HG03175 (cell line): ENCODE measurements at regions not wholly inside any gene's neighbourhood (a gene's known extent, or its start where the extent isn't known, plus 50 kb on each side); places are given as distances from the start of the nearest gene placed in this dataset.

Experiments used
- ATAC-seq: cut with Tn5 transposase; IDR thresholded peaks from one replicate; pipeline ENCODE4 v1.9.1; 2021; ENCODE audit warnings: mild to moderate bottlenecking, moderate library complexity; ENCODE audit not compliant: unreplicated experiment

DNA sequence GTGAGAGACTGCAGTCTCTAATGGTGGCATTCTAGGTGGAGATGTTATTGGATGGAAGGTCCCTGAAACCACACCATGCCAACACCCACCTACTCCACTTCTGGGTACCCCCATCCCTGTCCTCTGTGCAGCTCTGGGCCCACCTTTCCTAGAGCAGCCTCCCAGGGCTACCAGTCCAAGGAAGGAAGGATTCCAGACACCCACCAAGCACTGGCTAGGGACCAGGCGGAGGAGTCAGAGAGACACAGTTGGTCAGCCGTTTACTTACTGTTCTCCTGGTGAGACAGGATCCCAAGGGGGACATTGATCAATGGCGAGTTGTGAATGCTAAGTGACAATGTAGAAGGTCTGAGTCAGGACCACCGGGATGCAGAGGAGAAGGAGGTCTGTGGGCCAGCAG is 151.6 kb downstream of the TTC32 start:
- no peak for ATAC-seq

DNA sequence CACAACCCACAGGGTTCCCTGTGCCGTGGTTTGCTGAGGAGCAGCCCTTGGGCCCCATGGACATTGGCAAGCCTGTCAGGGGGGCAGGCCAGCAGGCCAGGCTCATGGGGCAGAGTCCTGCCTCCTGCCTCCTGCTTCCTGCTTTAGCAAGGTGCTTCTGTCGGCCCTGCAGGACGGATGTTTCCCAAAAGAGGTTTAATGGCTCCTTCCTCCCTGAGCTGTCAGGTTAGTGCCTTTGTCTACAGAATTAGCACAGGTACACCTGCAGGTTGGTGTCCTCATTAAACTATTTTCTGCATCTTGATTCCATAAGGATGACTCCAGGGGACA is 152.3 kb downstream of the TTC32 start:
- ATAC-seq, result no peak

DNA sequence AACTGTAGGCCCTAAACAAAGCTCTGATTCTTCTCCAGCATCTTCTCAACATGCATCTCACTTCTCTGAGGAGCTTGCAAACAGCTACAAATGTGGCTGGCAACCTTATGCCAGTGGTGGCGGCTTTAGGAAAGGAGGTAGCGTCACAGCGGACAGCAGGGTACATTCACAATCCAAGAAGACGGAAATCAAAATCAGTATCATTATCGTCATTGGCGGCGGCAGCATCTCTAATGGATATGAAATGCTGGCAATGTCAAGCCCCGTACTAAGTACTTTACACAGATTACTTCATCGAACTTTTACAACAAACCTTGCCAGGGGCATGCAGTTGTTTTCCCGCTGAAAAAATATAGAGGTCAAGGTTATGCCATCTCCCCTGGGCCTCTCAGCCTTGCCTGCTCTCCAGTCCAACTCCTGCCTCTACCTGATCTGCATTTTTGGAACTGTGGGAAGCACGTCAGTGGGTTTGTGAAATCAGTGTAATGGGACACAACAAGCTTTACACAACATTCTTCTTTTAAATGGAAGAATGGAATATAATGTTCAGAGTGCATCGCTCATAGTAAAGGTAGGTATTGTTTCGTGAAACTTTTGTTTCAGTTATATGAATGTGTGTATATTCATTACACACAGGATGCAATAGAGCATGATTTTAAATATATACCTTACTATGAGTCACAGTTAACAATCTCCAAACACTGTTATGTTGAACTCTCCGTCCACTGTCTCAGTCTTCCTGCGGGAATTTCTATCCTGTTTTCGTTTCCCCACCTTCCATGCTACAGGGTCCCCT is 152.9 kb downstream of the TTC32 start:
- ATAC-seq, result no peak

DNA sequence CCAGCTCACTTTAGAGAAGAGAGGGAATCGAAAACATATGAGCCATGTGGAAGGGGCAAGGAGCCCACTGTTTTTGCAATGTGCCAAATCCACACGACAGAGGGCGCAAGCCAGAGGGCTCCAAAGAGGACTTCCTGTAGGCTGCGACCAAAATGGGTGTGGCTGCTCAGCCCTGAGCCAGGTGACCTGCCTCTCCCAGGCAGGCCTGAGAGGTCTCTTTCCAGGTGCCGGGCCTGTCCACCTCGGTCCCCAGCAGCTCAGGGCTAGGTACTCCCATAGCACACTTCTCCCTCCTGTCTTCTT is 153.8 kb downstream of the TTC32 start:
- ATAC-seq, result no peak

DNA sequence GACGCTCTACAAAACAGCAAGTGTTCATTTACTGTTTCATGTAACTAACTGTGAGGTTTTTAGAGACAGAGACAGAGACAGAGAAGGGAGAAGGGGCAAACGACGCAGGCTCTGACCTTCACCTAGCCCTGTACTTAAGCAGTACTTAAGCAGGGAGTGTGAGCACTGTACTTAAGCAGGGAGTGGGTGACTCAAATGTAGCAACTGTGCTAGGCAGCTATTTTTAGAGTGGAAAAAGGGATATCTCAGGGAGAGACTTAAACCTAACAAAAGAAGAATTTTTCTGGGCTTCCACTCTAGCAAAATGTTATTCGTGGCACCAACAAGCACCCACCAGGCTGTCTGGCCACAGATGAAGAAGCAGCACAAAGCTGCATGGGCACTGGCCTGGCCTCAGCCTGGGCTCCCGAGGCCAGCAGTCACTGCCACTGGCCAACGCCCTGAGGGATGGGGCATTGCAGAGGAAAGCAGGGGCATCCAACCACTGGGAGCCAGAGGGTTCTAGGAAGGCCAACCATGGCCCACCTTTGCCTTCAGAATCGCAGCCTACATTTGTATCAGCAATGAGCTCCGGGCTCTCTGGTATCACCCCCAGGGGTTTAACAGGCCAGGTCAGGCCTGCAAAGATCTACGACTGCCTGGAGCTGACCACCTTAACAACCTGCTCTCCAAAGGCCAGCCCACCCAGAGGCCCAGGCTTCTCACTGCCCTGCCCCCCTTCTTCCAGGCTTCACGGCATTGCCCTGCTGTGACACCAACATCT is 154.3 kb downstream of the TTC32 start:
- no peak for ATAC-seq

DNA sequence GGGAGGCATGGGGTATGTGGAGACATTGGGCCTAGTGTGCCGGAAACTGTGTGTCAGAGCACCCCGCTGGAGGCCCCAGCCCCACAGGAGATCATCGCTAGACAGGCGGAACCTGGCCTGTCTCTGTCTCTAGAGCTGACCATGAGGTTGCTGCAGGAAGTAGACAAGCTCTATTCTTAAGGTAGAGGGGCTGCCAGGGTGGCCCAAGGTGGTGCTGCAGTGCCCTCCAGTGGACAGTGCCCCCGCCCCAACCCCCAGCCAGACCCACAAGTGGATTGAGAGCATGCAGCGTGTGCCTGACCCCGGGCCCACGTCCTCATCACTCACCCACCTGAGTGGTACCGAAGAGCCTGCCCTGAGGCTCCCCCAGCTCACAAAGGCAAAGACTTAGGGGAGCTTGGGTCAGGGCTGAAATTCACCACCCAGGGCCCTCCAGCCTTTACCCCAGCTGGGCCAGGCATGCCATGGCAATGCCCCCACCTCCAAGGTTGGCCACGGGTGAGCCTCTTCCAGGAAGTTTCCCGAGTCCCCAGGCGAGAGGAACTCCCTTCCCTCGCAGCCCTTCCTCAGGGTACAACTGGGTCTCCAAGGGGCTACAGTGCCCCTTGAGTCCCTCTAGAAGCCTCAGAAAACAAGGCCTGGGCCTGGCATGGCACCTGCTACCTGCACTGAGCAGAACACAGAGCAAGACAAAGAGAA is 155.0 kb downstream of the TTC32 start:
- no peak for ATAC-seq

DNA sequence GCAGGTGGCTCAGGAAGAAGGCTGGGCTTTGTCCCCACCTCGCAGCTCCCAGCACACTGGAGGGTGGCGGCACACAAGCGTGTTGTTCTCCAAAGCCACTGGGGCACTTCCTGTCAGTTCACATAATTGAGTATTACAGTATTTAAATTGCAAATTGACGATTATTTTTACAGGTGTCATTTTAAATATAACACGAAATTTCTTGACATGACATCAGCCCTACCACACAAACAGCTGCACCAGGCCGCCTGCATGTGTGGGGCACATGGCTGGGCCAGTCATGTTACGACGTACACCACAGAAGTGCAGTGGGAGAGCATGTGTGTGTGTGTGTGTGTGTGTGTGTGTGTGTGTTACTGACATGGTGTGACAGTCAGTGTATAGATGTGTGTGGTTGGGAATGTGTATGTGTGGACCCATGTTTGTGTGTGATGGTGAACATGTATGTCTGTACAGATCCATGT is 155.6 kb downstream of the TTC32 start:
- ATAC-seq, result no peak

DNA sequence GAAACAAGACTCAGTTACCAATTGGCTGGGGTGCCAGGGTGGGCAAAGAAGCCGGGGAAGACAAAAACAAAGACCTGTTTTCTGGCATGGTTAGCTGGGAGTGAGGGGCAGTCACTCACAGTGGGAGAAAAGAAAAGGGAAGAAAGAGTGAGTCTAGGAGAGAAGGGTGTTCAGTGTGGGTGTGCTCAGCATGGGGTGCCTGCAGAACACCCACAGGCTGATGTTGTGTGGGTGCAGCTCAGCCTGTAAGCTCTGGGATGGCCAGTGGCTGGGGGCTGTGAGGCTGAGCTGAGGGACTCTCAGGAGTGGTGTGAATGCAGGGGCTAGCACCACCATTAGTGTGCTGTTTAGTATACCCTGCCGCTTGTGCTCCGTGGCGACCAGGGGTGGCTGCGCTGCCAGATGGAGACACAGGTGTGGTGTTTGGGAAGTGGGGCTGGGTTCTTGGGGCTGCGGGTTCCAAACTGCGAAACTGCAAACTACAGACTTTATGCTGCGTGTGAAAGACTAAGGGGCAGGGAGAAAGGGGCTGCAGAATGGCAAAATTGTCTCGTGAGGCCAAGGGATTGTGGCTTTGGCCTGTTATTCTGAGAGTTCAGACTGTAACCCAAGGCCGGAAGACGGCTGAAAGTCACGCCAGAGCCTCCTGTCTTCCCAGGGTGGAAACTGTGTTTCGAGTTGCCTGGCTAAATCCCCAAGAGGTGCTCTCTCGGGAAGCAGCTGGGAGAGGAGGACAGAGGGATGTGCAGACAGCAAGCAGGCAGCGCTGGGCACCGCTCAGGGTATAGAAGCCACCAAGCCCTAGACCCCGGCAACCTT is 156.3 kb downstream of the TTC32 start:
- no peak for ATAC-seq

DNA sequence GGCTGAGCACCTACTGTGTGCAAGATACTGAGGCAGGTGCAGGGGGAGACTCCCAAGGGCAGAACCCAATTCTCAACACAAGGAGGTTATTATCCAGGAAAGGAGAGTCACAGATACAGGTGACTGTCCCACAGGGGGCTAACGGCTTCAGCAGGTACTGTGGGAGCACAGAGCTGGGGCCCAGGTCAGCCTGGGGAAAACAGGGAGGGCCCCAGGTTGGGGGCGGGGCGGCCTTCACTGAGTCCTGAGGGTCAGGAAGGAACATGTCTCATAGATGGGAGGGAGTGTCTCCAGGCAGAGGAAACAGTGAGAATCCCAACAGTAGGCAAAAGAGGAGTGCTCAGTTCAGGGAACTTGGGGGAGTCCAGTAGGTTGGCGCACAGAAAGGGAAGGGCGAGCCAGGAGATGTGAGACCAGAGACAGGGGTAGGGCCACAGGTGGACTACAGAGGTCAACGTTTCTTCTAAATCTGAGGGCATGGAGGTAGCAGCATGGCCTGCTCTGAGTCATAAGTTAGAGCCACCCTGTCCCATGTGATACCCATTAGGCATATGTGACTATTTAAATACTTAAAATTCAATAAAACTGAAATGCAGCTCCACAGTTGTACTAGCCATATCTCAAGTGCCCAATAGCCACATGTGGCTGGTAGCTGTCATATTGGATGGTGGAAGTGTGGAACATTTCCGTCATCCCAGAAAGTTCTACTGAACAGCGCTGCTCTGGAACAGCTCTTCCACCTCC is 157.2 kb downstream of the TTC32 start:
- ATAC-seq, result no peak

DNA sequence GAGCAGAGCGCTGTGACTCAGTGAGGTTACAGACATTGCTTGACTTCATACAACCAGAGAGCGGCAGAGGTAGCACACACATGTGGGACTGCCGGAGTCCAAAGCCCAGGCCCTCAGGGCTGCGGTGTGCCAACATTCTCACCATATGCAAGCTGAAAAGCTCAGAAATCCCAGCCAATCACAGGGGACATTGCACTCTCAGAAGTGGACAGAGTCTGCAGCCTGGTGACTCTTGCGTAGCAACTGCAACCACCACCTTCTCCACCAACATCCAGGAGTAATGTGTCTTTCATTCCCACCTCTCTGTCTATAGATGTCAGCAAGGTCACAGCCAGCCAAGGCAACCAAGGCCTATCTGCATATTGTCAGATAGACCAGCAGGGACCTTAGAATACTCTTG is 158.1 kb downstream of the TTC32 start:
- ATAC-seq, result no peak

DNA sequence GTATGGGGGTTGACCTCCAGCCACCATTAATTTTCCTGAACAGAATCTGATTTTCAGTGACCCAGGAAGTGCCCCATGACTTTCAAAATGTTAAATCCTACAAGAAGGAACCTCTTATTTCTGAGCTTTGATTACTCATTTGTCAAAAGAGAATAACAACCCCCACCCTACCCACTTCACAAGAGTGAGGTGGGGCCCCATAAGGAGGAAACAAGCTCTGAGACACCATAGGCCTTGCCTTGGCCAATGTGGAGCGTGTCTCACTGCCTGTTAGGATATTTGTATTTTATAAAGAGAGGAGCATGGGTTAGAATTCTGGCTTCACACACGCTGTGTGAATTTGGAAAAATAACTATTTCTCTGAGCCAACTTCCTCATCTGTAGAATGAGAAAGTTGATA is 158.9 kb downstream of the TTC32 start:
- no peak for ATAC-seq

DNA sequence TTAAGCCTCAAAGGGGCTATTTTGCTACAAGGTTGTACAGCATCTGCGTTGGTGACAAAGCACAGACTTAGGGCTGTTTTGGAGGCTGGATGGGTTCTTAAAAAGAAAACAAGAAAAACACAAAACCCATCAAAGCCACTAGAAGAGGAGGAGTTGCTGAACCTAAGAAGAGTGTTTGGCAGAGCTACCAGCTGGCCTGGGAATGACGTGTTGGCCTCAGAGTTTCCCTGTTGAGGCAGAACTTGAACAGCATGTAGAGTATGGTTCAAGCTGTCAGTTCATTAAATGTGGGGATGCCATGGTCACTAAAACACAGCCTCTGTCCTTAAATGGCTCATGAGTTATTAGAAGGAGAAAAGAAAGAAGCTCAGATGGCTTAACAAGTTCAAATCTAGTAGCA is 162.5 kb downstream of the TTC32 start:
- ATAC-seq, result no peak

DNA sequence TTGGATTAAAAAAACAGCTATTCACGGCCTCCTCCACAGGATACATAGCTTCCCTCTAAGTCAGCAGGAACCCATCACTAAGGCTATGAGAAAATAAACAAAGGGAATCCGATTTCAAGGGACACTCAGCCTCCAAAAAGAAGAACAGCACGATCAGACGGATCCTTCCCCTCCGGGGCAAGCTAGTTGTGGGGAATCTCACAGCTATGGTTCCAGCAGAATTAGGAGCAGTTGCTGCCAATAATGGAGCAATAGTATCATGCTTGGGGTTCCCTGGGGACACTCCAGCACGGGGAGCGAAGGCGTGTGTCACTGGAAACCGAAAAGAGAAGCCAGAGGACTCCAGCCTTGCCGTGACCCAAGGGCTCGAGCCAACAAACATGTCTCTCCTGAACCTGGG is 163.1 kb downstream of the TTC32 start:
- ATAC-seq, result no peak

DNA sequence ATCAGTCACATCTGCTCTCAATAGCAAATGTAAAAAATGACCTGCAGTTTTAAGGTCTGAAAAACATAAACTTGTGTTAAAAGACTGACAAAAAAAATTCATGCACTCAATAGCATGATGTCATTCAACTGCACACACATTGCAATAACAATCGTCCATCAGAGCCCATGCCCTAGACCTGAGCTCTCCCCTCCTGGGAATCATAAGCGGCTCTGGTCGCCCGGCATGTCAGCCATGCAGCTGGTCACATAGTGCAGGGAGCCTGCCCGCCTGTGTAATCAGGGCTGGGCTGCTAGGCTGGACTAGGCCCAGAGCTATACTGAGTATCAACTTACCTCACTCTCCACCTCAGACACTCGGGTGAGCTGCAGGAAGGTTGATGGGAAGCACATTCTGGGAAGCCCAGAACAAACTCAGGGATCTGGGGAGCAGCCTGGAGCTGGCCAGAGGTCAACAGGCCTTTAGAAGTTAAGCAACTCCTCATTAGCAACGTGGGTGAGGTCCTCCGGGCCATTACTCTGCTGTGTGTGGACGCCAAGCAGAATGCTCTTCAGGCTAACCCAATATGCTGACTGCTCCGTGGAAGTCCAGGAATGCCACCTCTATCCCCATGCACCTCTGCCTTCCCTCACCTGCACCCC is 165.5 kb downstream of the TTC32 start:
- ATAC-seq, result no peak

DNA sequence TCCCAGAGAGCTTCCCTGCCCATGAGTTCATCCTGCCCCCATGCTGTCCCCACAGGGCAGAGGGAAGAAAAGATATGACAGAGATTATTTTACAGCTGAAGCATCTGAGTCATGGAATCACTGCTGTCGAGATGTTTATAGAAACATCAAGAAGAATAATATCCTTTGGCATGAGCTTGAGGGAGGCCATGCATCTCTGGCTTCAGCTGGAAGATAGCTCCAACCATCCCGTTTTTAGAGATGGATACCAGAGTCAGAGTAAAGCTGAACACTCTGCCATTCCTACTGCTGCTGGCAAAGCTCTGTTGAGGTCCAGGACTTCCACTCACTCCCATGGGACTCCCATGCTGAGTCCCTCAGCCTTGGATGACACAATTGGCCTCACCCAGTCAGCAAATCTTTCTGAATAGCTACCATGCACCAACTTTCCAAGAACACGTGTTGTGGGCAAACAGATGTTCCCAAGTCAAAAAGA is 167.8 kb downstream of the TTC32 start:
- ATAC-seq, result no peak

DNA sequence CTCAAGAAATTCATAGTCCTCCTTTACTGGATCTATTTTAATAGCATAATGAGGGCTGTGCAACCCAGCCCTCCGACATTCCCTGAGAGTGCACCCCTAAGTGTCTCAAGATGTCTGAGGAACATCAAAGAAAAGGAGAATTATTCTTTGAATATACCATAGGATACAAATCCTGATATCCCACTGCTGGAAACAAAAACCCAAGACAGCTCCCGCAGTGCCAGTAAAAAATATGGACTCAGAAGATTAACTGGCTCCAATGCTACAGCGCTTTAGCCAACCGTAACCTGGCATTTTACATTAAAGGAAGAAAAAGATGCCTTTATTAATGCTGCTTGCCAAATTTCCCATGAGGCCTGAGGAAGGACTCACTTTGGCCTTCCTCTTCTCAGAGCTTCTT is 168.4 kb downstream of the TTC32 start:
- no peak for ATAC-seq

DNA sequence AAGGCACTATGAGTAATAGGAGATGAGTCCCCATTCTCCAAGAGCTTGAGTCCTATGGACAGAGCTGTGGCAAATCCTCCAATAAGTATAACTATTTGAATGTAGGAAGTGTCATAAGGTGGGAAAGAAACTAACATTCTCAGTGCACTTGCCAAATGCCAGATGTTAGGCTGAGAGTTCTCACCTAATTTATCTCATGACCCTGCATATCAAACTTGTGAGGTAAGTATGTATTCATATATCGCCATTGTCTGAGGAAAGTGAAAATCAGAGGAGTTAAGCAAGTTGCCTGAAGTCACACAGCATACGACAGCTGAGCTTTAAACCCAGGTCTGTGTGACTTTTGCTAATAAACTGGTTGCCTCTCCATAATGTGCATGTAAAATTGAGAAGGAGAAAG is 169.5 kb downstream of the TTC32 start:
- ATAC-seq, result no peak

DNA sequence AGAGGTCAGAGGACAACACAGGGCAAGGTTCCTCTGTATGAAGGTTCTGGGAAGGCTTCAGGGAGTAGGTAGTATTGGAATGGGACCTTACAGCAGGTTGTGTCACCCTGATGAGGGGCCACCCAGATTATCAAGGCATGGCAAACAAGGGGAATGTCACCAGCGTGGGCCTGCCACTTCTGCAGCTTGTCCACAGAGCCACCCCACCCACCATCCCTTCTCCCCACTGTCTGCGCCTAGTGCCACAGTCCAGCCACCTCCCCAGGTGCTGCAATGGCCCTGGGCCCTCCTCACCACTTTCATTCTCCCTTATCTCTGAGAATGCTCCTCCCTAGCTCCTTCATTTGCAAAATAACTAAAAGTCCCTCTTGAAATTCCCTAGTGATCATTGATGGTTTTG is 170.3 kb downstream of the TTC32 start:
- ATAC-seq, result no peak

DNA sequence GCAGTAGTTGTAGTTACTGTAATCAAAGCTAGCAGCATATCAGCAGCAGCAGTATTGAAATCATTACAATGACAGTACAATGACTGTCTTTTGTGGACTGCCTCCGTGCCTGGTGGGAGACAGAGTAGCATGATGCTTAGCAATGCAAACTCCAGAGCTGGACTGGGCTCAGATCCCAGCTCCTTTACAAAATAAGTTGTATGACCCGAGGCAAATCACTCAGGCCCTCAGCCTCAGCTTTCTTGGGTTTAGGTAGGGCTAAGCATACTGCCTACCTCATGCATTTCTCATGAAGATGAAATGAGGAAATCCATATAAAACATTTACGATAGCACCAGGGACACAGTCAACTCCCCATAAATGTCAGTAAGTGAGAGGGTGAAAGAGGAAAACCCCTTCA is 170.7 kb downstream of the TTC32 start:
- no peak for ATAC-seq

DNA sequence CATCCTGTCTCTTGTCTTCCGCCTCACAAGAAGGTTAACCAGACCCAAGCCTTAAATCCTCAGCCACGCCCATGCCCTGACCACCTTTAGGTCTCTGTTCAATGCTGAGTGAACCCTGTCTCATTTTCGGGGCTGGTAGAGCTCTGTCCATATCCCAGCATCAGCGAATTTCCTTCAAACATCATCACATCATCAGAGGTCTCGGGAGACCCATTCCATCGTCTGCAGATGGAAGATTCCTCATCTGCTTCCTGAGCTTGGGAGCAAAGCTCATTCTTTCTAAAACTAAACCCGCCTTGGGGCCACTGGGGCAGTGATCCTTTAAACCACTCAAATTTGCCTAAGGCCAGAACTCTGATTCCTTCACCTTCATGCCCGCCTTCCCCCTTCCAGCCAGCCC is 173.7 kb downstream of the TTC32 start:
- no peak for ATAC-seq
